GM18873 (cell line): ENCODE measurements at regions not wholly inside any gene's neighbourhood (a gene's known extent, or its start where the extent isn't known, plus 50 kb on each side); places are given as distances from the start of the nearest gene placed in this dataset.

Experiments used
- ATAC-seq: cut with Tn5 transposase; IDR thresholded peaks from one replicate; pipeline ENCODE4 v1.9.1; 2021; ENCODE audit warnings: mild to moderate bottlenecking, moderate library complexity, moderate number of reproducible peaks; ENCODE audit not compliant: unreplicated experiment, low FRiP score

DNA sequence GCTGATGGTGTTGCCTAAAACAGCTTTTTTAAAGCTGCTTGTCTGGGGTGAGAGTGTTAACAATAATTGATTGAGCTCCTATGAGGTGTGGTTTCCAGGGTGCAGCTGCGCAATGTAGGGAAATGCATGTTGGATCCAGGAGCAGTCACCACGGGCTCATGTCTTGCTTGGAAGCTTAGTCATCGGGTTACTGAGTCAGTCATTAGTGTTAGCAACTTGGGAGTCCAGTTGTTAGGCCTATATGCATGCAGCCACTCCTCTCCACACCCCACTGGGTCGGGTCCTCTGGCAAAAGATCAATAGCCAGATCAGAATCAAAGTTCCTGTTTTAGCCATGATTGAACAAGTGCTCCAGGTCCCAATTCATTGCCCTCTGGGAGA is 271.7 kb upstream of the CHD6 start:
- no peak for ATAC-seq

DNA sequence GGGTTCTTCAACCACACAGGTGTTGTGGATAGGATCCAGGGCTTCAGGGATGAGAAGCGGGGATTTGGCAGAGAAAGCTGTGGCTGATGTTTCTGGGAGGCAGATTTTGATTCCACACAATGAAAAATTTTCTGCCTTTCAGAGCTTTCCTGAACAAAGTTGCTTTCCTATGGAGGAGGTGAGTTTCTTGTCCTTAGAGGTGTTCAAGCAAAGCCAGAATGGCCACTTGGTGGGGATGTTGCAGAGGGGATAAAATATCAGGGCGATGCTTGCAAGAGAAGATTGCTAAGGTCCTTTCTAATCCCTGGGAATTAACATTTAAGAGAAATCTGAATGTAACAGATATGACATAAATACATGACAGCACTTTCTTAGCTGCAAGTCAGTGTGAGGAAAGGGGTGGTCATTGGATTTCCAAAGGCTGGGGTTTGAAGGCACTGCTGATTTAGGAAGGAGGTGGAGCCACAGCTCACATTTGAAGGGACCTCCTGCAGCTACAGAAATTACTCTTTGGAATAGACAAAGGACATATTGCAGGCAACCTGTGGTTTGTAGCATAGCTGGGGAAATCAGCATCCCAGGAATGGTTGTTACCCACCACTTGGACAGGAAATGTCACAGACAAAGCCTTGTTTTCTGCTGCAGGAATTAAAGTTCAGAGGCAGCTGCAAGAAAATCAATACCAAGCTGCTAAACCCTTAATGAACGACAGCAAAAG is 271.1 kb upstream of the CHD6 start:
- ATAC-seq, result no peak

DNA sequence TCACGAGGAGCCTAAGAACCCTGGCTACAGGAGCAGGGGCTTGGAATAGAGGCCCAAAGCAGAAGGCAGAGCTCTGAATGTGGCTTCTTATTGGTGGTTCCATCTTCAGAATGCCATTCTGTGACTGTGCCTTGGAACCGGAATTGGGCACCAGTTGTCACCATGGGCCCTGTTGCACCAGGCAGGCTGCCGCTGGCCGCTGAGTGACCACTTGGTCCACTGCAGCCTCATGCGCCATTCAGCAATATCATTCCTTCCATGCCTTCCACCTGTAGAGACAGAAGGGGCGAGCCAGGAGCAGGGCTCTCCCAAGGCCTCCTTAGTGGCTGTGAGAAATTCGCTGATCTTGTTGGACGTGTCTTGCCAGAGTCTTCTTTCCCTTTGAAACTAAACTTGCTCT is 270.3 kb upstream of the CHD6 start:
- ATAC-seq, result no peak

DNA sequence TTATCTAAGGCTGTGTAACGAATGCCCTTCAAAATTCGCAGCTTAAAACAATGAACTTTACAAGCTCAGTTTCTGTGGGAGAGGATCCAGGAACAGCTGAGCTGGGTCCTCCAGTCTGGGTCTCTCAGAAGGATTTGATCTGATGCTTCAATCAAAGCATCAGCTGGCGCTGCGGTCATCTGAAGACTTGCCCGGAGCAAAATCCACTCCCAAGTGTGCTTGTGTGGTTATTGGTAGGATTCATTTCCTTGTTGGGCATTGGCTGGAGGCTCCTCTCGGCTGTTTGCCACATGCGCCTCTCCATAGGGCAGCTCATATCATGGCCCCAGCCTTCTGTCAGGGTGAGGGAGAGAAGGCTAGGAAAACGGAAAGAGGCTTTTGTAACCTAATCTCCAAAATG is 269.3 kb upstream of the CHD6 start:
- ATAC-seq, result no peak

DNA sequence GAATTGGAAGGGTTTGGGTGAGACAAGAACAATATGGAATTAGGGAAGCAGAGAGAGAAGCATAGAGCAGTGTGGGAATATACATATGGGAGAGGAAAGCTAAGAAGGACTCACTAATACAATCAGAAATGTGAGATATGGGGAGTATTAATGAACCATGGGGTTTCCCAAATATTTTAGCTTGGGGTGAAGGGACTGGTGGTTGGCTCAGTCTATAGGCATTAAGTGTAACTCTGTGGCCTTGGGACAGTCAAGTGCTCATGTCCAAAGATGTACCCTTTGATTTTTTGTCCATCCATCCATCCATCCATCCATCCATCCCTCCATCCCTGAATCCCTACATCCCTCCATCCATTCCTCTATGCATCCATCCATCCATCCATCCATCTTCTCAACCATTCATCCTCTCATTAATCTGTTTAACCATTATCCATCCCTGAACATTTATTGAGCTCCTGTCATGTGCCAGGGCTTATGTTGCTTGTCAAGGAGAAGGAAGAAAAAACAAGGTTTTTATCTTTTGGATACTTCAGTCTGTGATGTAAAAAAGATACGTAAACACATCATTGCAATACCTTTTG is 263.4 kb upstream of the CHD6 start:
- ATAC-seq, result no peak

DNA sequence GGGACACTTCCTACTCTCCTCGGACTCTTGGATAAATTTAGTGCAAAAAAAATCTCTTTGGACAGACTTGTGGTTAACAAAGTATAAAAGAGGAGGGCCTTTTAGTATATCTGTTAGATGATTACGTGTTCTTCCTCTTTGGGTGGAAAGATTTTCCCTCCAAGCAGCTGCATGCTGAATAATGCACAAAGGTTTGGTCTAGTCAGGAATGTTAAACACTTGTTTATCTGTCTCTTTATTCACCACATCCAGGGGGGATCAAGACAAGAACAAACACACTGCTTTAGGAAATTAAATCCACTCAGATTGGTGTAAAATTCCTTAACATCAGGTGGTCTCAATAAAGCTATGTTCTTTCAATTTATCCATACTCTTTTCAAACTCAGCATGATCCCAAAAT is 260.9 kb upstream of the CHD6 start:
- no peak for ATAC-seq

DNA sequence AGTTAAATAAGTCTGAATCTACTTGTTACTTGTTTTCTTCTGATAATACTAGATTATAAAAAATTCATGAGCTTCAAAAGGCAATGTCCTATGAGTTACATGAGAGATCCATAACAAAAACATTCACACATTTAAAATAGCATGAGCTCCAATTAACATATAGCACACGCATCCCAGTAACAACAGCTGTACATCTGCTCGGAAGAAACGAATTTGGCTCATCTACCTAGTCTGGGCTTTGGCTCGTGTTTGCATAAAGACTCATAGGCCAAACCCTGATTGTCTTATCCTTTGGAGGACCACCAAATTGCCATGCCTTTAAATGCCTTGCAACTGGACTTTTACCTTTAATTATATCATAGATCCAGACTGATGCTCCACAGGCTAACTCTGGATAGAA is 259.7 kb upstream of the CHD6 start:
- ATAC-seq, result no peak

DNA sequence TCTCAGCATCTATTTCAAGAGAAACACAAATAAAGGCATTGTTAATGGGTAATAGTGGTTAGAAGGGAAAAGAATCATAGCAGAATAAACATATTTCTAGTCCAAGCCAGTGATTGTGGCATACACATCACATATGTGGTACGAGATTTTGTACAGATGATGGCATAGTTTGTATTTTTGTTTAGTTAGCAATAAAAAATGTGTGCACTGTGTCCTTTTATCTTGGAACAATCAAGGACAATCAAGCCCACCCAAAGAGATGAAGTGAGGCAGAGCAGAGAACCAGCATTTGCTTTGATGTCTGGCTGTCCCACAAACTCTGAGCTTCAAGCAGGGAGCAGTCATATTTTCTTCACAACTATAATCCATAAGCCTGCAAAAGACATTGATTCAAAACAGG is 256.5 kb upstream of the CHD6 start:
- ATAC-seq, result no peak

DNA sequence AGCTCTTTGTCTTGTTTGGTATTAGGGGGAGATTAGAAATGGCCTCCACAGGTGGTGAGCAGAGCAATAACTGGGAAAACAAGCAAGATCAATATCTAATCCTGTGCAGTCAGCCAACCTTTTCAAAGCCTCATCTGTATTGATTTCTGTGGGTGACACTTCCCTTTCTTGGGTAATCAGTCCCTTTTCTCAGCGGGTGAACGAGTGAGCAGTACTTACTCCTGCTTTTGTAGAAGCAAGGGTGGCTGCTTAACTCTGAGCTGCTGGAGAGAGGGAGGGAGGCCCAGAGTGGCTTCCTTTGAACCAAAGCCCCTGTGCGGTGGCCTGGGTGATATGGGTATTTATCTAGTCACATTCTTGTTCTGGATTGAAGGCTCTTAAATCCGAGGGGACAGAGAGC is 254.8 kb upstream of the CHD6 start:
- no peak for ATAC-seq

DNA sequence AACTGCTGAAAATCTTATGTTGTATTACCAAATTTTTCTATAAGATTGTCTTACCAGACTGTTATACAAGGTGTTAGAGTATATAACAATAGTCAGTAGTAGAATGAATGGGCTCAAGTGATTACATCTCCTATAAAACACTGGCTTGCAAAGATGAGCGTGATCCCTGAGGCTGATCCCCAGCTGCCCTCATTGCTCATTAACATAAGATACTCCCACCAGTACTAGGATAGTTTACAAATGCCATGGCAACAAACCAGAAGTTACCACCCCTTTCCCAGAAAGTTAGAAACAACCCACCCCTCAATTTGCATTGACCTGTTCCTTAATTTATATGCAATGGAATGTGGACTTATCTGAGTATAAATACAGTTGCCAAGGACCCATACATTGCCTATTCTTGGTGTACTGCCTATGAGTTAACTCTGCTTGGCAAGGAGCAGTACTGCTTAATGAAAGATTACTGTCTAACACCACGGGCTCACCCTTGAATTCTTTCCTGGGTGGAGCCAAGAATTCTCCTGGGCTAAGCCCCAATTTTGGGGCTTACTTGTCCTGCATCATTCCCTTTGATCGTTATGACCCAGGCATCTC is 252.8 kb upstream of the CHD6 start:
- ATAC-seq, result no peak

DNA sequence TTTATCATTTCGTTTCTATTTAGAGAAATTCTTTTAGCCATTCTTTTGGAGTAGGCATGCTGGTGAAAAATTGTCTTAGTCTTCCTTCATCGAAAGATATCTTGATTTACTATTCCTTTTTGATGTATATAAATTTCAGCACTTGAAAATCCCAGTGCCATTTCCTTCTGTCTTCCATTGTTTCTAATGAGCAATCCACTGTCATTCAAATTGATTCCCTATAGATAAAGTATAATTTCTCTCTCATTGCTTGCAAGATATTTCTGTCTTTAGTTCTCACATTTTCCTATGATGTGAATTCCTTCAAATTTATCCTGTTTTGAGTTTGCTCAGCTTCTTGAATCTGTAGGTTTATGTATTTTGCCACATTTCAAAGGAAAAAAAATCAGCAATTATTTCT is 251.1 kb upstream of the CHD6 start:
- ATAC-seq, result no peak

DNA sequence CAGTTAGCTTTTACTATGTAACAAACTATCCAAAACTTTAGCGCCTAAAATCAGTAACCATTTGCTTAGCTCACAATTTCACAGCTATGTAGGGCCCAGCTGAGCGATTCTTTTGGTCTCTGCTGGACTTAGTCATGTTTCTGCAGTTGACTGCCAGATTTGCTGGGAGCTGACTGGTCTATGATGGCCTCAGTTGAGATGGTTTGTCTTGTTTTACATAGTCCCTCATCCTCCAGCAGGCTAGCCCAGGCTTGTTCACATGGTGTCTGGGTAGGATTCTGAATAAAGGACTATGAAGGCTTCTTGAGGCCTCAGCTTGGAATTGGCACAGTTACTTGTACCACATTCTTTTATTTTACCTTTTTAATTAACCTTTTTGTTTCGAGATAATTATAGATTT is 247.8 kb upstream of the CHD6 start:
- ATAC-seq, result no peak

DNA sequence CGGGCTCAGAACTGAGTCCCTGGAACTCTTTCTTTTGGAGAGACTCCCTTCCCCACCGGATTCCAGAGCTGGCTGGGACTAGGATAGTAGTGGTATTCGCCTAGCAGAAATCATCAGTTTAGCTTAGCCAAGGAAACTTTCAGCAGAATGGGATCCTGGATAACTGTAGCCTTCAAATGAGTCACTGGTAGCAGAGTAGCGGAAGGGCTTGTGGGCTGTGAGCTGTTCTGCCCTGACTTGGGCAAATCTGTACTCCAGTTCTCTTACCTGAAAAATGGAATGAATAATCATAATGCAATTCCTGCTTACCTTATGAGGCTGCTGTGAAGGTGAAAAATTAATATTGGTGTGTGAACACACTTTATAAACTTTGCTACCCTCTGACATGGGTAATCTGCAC is 244.3 kb upstream of the CHD6 start:
- no peak for ATAC-seq

DNA sequence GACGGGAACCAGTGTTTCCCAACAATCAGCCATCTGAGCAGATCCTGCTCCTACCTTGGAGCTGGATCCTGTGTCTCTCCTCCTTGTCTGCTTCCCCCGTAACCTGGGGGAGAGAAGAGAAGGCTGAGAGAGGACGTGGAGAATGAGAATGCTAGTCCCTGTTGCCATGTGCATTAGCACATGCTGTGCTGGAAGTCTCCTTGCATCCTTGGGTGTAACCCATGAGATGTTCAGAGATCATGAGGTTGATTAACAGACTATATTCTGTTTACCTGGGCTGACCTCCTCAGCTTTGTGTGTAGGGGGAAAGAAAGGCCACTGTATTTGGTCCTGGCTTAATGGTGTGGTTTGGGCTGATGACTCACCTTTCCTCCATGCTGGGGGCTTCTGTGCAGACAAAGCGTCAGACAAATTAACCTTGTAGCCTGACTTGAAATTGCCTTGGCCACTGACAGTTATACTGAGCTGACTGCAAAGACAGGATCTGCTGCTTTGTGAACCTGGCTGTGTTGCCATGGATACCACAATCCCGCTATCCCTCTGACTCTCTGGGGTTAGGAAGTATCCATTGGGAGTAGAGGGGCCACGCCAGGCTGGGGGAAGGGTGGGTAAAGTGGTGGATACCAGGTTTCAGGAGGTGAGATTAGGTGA is 243.7 kb upstream of the CHD6 start:
- ATAC-seq, result no peak

DNA sequence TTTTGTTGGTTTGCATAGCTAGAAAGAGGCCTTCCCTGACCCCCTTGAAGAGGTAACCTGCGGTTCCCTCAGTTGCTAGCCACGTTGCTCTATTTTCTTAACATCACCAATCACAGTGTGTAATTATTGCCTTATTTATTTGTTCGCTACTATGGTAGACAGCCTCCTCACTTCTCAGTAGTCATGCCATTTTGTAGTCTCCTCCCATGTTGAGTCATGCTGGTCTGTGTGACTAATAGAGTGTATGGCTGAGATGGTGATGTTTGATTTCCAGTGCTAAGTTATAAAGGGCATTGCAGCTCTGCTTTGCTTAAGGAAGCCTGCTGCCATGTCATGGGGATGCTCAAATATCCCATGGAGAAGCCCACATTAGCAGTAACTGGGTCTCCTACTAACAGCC is 236.6 kb upstream of the CHD6 start:
- no peak for ATAC-seq

DNA sequence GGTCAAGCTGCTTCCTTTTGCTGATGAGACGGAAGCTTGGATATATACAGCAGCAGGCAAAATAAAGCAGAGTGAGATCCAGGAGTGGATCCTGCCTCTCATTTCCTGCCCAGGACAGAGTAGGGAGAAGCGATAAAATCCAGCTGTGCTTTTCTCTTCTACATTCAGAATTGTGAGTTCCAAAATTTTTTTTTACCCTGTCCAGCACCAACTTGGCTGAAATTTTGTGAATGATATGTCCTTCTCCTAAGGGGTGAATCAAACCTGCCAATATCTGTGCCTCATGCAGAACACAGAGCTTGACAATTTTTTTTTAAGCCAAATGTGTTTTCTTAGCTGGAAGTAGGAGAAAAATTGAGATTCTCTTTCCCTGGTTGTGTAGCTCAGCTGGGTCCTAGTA is 235.6 kb upstream of the CHD6 start:
- no peak for ATAC-seq

DNA sequence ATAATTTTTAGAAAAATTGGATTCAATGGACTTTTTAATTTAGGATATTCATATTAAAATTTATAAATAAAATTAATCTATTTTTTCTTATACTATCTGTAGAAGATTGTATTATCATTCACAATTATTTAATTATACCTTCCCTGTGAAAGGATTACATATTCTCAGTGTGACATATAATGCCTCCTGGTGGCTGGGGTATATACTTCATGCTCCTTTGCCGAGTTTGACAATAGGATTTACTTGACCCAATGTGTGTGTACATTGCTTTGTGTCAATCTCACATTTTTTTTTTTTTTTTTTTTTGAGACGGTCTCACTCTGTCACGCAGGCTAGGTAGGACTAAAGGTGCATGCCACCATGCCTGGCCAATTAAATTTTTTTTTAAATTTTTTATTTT is 230.0 kb upstream of the CHD6 start:
- ATAC-seq, result no peak

DNA sequence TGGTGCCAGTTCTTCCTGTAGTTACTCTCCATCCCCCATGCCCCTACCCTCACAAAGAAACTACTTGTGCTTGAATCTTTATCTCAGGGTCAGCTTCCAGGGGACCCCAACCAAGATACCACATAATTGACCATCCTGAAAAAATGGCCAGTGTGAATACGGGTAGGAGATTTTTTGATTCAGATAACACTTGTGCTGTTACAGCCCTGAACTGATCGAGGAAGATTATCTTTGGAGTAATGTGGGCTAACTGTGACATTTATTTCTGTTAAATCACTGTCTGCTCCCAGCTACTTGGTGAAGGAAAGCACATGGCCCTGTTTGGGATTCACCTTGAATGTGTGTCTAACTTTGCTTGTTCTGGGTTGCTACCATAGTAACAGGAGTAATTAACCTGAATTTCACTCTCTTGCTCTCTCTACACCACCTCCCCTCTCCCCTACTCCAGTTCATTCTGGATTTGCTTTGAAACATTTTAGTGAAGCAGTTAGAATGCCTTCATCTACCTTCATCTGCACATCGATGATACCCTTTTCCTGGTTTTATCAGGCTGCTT is 219.6 kb upstream of the CHD6 start:
- ATAC-seq, result no peak

DNA sequence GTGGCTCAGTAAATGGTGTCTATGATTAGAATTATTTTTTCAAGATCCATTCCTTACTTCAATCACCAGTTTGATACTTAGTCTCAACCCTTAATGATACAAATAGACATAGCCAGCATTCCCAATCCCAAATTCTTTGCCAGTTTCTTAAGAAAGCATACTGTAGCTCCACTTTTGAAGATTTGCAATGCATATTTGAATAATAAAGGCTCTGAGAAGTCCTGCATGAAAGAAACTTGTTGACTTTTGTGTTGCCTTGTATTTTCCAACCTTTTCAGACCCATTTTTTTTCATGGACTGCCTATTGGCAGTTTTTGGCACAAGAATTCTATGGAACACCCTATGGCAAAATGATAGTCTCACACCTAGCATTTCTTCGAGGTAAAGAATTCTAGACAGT is 215.6 kb upstream of the CHD6 start:
- ATAC-seq, result no peak

DNA sequence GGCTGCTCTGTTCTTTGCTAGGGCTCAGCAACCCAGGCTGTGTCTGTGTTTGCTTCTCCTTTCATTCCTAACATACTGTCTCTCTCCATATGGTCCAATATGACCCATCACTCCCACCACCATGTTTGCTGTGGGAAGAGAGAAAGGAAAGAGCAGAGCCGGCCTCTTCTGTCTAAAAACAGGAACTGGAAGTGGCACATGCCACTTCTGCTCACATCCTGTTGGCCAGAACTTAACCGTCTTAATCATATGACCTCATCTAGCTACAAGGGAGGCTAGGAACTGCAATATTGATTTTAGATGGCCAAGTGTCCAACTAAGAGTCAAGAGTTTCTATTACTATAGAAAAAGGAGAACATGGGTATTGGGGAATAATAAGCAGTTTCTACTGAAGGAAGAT is 212.5 kb upstream of the CHD6 start:
- ATAC-seq, result no peak

DNA sequence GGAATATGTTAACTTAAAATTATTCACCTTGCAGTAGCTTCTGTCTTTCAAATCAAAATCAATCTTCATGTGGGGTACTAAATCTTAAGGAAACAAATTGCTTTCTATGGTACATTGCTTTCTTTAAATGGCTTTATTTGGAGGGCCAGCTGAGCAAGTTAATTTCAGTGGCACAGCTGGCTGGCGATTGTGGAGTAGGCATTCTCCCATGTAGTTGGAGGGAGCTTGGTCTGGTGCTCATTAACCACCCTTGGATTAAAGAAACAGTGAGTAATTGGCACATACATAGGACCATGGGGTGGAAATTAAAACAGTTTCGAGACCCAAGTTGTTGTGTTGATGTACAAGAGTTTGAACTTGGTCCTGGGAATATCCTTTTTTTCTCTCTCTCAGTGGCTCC is 201.3 kb upstream of the CHD6 start:
- no peak for ATAC-seq

DNA sequence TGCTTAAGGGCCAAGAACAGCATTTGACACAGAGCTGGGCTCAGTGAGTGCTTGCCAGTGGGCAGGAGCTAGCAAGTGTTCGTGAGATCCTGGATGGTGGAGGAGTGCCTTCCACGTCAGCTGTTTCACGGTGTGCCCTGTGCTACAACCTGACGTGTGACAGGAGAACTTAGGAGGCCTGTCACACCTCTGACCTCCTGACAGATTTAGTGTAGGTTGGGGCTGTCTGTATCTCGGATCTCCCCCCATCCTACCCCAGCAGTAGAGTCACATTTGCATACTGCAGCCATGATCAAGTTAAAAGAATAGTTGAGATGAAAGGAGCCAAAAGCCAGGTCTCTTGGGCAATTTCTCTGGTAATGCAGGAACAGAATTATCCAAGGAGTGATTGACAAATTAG is 200.8 kb upstream of the CHD6 start:
- ATAC-seq, result no peak
